KMS-11 (cell line): ENCODE measurements at regions not wholly inside any gene's neighbourhood (a gene's known extent, or its start where the extent isn't known, plus 50 kb on each side); places are given as distances from the start of the nearest gene placed in this dataset.

Experiments used
- H2AFZ ChIP-seq: fragments of 200-600 bp; sonication (generic); 2 replicates; pipeline ENCODE4 v1.6.1; 2016; ENCODE audit warnings: antibody characterized with exemption, mixed run types, low read depth
- H3K27ac ChIP-seq: fragments of 200-600 bp; sonication (generic); 2 replicates; pipeline ENCODE4 v1.6.1; 2016; ENCODE audit warnings: mild to moderate bottlenecking, mixed run types
- H3K27me3 ChIP-seq: fragments of 200-600 bp; sonication (generic); 2 replicates; pipeline ENCODE4 v1.6.1; 2017; ENCODE audit warnings: mild to moderate bottlenecking, low read depth, mixed run types, moderate library complexity; ENCODE audit not compliant: insufficient read depth
- H3K36me3 ChIP-seq: fragments of 200-600 bp; sonication (generic); 2 replicates; pipeline ENCODE4 v1.6.1; 2017; ENCODE audit warnings: mild to moderate bottlenecking, mixed run types; ENCODE audit not compliant: insufficient read depth
- H3K4me1 ChIP-seq: fragments of 200-600 bp; sonication (generic); 2 replicates; pipeline ENCODE4 v1.6.1; 2016; ENCODE audit warnings: mild to moderate bottlenecking, low read depth, mixed run types; ENCODE audit not compliant: poor library complexity, severe bottlenecking
- H3K4me2 ChIP-seq: fragments of 200-600 bp; sonication (generic); 2 replicates; pipeline ENCODE4 v1.7.0; 2016; ENCODE audit warnings: mild to moderate bottlenecking, mixed run types
- H3K4me3 ChIP-seq: fragments of 200-600 bp; sonication (generic); IDR thresholded peaks from 2 replicates; pipeline ENCODE4 v1.6.1; 2017; ENCODE audit warnings: low read depth, low read length, mixed read lengths; ENCODE audit not compliant: insufficient read depth
- H3K79me2 ChIP-seq: fragments of 200-600 bp; sonication (generic); 2 replicates; pipeline ENCODE4 v1.6.1; 2016; ENCODE audit warnings: low read depth, mixed run types; ENCODE audit not compliant: insufficient read depth
- H3K9ac ChIP-seq: fragments of 200-600 bp; sonication (generic); 2 replicates; pipeline ENCODE4 v1.6.1; 2016; ENCODE audit warnings: mild to moderate bottlenecking, mixed run types
- H4K20me1 ChIP-seq: fragments of 200-600 bp; sonication (generic); 2 replicates; pipeline ENCODE4 v1.6.1; 2016; ENCODE audit warnings: mild to moderate bottlenecking, mixed run types; ENCODE audit not compliant: insufficient read depth
- TF ChIP-seq, protein P1 (sequence below): fragments of 200-600 bp; sonication (generic); conservative IDR thresholded peaks from 2 replicates; pipeline ENCODE4 v1.6.1; 2017; ENCODE audit warnings: low read depth, mild to moderate bottlenecking, antibody characterized with exemption, low read length, moderate library complexity, mixed read lengths

DNA sequence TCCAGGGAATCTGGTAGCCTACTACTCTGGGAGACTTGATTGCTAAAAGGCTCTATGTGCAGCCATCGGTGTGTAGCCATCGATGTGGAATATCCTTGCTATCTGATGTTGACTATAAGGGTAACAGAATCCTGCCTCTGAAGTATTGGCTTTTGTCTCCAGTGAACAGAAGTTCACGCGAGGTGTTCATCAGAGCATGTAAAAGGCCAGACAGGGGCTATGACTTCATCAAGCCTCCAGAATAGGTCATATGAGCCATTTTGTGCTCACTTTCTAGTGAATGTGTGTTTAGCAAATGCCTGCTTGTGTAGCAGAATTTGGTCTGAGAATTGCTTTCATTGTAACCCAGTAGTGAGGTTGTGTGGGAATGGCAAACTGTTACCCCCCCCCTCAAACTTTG lies 66.8 kb upstream of the RAD23B start:
- Histone ChIP-seq H3K36me3 (no peaks in the 10 kb centered on the region), H2AFZ (no peak overlapping the region), H3K4me1 (no peaks in the 10 kb centered on the region), H3K27ac (no peak overlapping the region), H3K79me2 (no peaks in the 10 kb centered on the region), H3K4me3 (no peak overlapping the region), H3K4me2 (no peak overlapping the region), H3K9ac (no peak overlapping the region), H3K27me3 (no peaks in the 10 kb centered on the region), H4K20me1 (no peaks in the 10 kb centered on the region)
- TF ChIP-seq, protein P1, sequence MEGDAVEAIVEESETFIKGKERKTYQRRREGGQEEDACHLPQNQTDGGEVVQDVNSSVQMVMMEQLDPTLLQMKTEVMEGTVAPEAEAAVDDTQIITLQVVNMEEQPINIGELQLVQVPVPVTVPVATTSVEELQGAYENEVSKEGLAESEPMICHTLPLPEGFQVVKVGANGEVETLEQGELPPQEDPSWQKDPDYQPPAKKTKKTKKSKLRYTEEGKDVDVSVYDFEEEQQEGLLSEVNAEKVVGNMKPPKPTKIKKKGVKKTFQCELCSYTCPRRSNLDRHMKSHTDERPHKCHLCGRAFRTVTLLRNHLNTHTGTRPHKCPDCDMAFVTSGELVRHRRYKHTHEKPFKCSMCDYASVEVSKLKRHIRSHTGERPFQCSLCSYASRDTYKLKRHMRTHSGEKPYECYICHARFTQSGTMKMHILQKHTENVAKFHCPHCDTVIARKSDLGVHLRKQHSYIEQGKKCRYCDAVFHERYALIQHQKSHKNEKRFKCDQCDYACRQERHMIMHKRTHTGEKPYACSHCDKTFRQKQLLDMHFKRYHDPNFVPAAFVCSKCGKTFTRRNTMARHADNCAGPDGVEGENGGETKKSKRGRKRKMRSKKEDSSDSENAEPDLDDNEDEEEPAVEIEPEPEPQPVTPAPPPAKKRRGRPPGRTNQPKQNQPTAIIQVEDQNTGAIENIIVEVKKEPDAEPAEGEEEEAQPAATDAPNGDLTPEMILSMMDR, result no peak

DNA sequence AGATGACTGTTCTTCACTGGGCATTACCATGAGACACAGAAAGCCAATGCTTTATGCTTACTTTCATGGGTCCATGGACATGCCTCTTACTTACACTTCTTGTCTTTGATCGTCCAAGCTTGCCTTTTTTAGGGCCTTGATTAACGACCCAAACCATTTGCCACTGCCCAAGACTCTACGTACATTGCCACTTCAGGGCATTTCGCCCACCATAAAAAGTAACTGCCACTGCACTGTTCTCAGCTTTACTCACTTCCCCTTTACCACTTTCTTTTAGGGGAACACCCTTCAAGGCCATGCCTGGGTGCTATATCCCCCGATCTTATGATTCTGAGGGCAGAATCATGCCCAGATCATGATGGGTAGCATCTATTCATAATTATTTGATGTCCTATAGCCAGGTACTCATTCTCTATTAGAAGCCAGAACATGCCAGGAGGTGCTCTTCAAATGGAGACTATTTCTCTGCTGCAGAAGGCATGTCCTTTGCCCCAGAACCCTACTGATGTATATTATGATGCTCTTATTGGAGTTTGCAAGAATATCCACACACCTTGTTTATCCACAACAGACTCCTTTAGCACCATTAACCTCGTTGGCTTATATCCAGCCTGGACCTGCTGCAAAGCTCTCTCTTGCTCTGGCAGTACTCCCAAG lies 64.1 kb upstream of the RAD23B start:
- Histone ChIP-seq H3K79me2 (no peaks in the 10 kb centered on the region), H3K4me1 (no peaks in the 10 kb centered on the region), H2AFZ (no peak overlapping the region), H3K36me3 (no peaks in the 10 kb centered on the region), H3K27ac (no peak overlapping the region), H4K20me1 (no peaks in the 10 kb centered on the region), H3K27me3 (no peaks in the 10 kb centered on the region), H3K4me2 (no peak overlapping the region), H3K4me3 (no peak overlapping the region), H3K9ac (no peak overlapping the region)
- TF ChIP-seq, protein P1, result no peak

DNA sequence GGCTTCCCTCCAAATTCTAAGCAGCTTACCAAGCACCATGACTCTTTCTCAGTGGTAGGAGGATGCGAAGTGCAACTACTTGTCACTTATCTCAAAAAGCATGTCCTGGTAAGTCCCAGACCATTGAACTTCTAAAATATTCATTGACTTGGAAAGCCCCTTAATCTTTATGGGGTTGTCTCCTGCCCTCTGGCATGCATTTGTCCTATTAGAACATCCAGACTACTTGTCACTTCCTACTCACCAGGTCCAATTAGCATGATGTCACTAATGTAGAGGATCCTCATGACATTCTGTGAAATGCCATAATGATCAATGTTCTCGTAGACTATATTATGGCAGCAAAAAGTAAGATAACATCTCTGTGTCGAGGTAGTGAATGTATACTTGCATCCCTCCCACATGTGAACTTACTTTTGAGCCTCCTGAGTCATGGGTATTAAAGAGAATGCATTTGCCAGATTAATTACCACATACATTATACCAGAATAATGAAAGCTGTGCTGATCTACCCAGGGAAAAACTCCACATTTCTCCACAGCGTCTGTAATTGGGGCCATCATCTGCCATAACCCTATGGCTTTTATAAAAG lies 63.5 kb upstream of the RAD23B start:
- TF ChIP-seq, protein P1, result no peak
- H3K4me2 ChIP-seq, result no peak overlapping the region
- H3K27me3 ChIP-seq, result no peaks in the 10 kb centered on the region
- no peak overlapping the region for H2AFZ ChIP-seq
- no peaks in the 10 kb centered on the region for H3K4me1 ChIP-seq
- H3K36me3 ChIP-seq, result no peaks in the 10 kb centered on the region
- H3K27ac ChIP-seq, result no peak overlapping the region
- no peak overlapping the region for H3K4me3 ChIP-seq
- H3K9ac ChIP-seq, result no peak overlapping the region
- no peaks in the 10 kb centered on the region for H4K20me1 ChIP-seq
- no peaks in the 10 kb centered on the region for H3K79me2 ChIP-seq

DNA sequence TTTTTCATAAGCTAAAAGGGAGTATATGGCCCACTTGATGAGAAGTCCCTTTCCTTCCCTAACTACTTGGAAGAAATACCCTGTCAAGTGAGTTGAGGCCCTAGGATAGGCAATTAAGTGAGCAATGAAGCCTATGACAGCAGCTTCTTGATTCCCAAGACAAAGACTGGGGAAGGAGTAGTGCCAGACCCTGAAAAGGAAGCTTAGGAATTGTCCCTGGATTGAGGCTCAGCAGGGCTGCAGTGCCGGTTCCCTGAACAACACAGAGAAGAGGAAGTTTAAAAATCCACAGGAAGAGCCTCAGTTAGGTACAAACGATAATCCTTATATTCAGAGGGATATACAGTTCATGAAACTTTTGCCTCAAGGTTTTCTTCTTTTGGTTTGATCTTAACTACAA lies 61.8 kb upstream of the RAD23B start:
- H3K27ac ChIP-seq, result no peak overlapping the region
- H2AFZ ChIP-seq, result no peak overlapping the region
- no peaks in the 10 kb centered on the region for H4K20me1 ChIP-seq
- H3K36me3 ChIP-seq, result no peaks in the 10 kb centered on the region
- H3K27me3 ChIP-seq, result no peaks in the 10 kb centered on the region
- H3K4me2 ChIP-seq, result no peak overlapping the region
- H3K4me3 ChIP-seq, result no peak overlapping the region
- H3K9ac ChIP-seq, result no peak overlapping the region
- H3K79me2 ChIP-seq, result no peaks in the 10 kb centered on the region
- TF ChIP-seq, protein P1, result no peak
- H3K4me1 ChIP-seq, result no peaks in the 10 kb centered on the region
